ENCODE measurements at regions not wholly inside any gene's neighbourhood (a gene's known extent, or its start where the extent isn't known, plus 50 kb on each side); places are given as distances from the start of the nearest gene placed in this dataset.
A peak's percentile ranks its signal among the peaks of the same experiment; 100 is the strongest.

DNA sequence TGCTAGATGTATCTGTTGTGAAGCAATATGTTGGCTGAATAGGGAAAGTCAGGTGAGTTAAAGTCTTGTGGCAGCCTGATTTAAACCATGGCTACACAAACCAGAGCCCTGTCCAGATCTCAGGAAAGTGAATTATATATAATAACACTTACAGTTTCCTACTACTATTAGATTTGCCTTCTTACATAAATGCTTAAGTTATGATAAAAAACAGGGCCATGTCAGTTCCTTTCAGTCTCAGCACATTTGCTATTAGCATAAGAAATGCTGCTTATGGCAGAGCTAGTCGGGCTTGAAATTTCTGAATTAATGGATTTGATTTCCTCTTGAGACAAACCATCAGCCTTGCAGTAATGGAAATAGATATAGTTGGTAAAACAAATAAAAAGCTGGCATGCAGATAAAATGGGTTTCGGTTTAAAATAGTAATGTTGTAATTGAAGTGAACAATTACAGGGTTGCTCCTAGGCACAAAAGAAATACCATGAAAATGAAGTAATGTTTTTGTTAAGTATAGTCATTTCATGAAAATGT is 664.2 kb upstream of the ZNF608 start:
- 32 to 44% (median 40%) methylated on average over 2 of the region's 2 CpGs for WGBS, 4 donors
- TF ChIP-seq POLR2A (IDR thresholded peaks at IDR 0.05) = no peak
- TF ChIP-seq, protein P1, sequence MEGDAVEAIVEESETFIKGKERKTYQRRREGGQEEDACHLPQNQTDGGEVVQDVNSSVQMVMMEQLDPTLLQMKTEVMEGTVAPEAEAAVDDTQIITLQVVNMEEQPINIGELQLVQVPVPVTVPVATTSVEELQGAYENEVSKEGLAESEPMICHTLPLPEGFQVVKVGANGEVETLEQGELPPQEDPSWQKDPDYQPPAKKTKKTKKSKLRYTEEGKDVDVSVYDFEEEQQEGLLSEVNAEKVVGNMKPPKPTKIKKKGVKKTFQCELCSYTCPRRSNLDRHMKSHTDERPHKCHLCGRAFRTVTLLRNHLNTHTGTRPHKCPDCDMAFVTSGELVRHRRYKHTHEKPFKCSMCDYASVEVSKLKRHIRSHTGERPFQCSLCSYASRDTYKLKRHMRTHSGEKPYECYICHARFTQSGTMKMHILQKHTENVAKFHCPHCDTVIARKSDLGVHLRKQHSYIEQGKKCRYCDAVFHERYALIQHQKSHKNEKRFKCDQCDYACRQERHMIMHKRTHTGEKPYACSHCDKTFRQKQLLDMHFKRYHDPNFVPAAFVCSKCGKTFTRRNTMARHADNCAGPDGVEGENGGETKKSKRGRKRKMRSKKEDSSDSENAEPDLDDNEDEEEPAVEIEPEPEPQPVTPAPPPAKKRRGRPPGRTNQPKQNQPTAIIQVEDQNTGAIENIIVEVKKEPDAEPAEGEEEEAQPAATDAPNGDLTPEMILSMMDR (IDR thresholded peaks at IDR 0.05) = no peak
- H3K27me3 ChIP-seq = no peaks in the 10 kb centered on the region
- H3K9me3 ChIP-seq (replicated peaks in 1 of 3) = no peaks in the 10 kb centered on the region
- peak overlapping the region; percentile 21 to 88 (median 78) for H3K27ac ChIP-seq
- intact Hi-C loops (cut with DNase I) = no loop called here
- peaks cover 52 to 63% of the 10 kb centered on the region in 2 donors for H3K4me1 ChIP-seq (replicated peaks in 1 of 2)
- no peaks in the 10 kb centered on the region for H3K36me3 ChIP-seq (replicated peaks in 1 of 2)
- H3K4me3 ChIP-seq = peak overlapping the region in 1 of 4 donors; percentile 36
- no peak for DNase-seq

DNA sequence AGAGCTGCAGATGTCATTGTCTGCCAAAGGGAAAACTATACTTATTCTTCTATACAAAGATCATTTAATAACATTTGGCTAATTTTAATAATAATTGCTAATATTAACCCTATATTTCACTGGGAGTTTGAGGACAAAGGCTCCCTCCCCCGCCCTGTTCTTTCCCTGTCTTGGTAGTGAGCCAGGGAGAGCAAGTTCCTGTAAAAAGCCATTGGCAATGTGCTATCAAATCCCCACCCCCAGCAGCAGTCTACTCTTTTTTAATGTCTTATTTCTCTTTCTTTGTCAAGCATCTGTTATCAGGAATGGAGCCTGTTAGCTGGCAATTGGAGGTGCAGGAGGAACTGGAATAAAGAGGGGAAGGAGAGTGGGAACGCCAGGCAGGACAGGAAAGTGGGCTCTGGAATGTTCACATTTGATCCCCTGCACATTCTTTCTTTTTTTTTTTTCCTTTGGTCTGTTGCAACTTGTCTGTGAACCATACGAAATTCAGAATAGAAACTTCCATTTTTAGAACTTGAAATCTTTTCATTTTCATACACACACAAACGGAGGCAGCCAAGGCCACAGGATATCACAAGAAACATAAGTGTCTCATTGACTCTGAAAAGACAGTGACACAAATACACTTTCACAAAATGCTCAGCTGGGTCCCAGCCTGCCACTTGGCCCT is 664.8 kb upstream of the ZNF608 start:
- intact Hi-C loops (cut with DNase I) = no loop called here
- WGBS, 4 donors = 11 to 19% (median 13%) methylated on average over 4 of the region's 4 CpGs
- TF ChIP-seq, protein P1 (IDR thresholded peaks at IDR 0.05) = no peak
- TF ChIP-seq POLR2A (IDR thresholded peaks at IDR 0.05) = peak in 1 of 2 donors; percentile 14
- H3K27me3 ChIP-seq = no peaks in the 10 kb centered on the region
- peak overlapping the region; percentile 19 to 88 (median 78) for H3K27ac ChIP-seq
- peak overlapping the region in 1 of 4 donors; percentile 36 for H3K4me3 ChIP-seq
- peak in 6 of 7 donors; percentile 33 to 76 (median 53) for DNase-seq
- peaks cover 52 to 63% of the 10 kb centered on the region in 2 donors for H3K4me1 ChIP-seq (replicated peaks in 1 of 2)
- H3K36me3 ChIP-seq (replicated peaks in 1 of 2) = no peaks in the 10 kb centered on the region
- no peaks in the 10 kb centered on the region for H3K9me3 ChIP-seq (replicated peaks in 1 of 3)

DNA sequence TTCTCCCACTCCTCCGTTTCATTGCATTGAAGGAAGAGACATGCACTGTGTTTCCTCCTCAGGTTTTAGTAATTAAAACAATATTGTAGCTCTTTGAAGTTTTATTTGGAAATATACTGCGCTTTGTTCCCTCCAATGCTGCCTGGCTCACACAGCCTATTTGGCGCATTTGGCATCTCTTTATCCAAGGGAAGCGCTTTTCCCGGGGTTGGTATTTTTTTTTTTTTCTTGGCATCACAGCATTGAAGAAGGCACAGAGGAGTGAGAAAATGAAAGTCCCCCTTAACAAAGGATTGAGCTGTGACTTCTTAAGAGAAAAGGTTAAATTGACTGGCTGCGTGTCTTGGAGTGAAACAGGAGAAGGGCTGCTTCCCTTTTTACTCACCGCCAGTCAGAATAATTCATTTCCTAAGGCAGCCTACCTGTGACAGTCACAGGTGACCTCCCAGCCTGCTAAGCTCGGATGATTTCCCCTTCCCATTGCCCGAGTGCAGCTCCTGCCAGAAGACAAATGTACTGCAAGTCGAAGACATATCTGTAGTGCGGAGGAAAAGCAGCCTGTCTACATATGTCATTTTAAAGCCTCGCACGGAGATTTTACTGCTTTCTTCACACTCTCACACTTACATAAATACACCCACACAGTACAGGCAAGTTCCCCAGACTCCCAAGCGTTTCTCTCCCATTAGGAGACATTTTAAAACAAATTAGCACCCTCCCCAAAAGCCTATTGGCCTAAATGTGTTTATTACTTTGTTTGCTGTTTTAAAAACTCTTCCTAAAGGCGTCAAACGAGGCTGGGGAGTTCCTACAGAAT is 665.5 kb upstream of the ZNF608 start:
- peak; percentile 8 to 58 (median 21) for DNase-seq
- no peaks in the 10 kb centered on the region for H3K27me3 ChIP-seq
- intact Hi-C loops (cut with DNase I) = no loop called here
- no peaks in the 10 kb centered on the region for H3K9me3 ChIP-seq (replicated peaks in 1 of 3)
- WGBS, 4 donors = 21 to 33% (median 28%) methylated on average over 16 of the region's 16 CpGs
- TF ChIP-seq POLR2A (IDR thresholded peaks at IDR 0.05) = no peak
- TF ChIP-seq, protein P1 (IDR thresholded peaks at IDR 0.05) = no peak
- H3K36me3 ChIP-seq (replicated peaks in 1 of 2) = no peaks in the 10 kb centered on the region
- peak overlapping the region; percentile 19 to 88 (median 78) for H3K27ac ChIP-seq
- peaks cover 52 to 63% of the 10 kb centered on the region in 2 donors for H3K4me1 ChIP-seq (replicated peaks in 1 of 2)
- H3K4me3 ChIP-seq = peak overlapping the region in 1 of 4 donors; percentile 36
